Gastroesophageal sphincter (tissue), 4 donors: ENCODE measurements at regions not wholly inside any gene's neighbourhood (a gene's known extent, or its start where the extent isn't known, plus 50 kb on each side); places are given as distances from the start of the nearest gene placed in this dataset.

Experiments used
- ATAC-seq: fragments of 150-250 bp; one replicate; pipeline ENCODE4 v1.9.1; 2016; ENCODE audit warnings: mild to moderate bottlenecking, moderate library complexity
- H3K27ac ChIP-seq, 4 donors: fragments of 200-600 bp; sonication (generic) in 3 of 4; 1 replicate in 3 of 4; 2 replicates in 1 of 4; pipeline ENCODE4 v1.5.1; 2016 to 2019
- H3K27me3 ChIP-seq: fragments of 200-600 bp; sonication (generic); one replicate; pipeline ENCODE4 v1.5.1; 2019
- H3K36me3 ChIP-seq, 2 donors: fragments of 200-600 bp; sonication (generic); one replicate each; pipeline ENCODE4 v1.5.1; 2019; ENCODE audit warnings: control low read depth in 1 of 2
- H3K4me1 ChIP-seq, 3 donors: fragments of 200-600 bp; sonication (generic); 1 replicate in 2 of 3; 2 replicates in 1 of 3; pipeline ENCODE4 v1.5.1; 2016 to 2019; ENCODE audit warnings: control low read depth in 2 of 3
- H3K4me3 ChIP-seq, 2 donors: fragments of 200-600 bp; sonication (generic); one replicate each; pipeline ENCODE4 v1.5.1; 2019; ENCODE audit warnings: mild to moderate bottlenecking in 1 of 2, moderate library complexity in 1 of 2
- H3K9me3 ChIP-seq, 3 donors: fragments of 200-600 bp; sonication (generic); one replicate each; pipeline ENCODE4 v1.5.1; 2017 to 2019; ENCODE audit warnings: control low read depth in 2 of 3
- CTCF ChIP-seq, 4 experiments: fragments of 200-600 bp in 2 of 4; fragments of 450-650 bp in 2 of 4; sonication (generic) in 1 of 4; IDR thresholded peaks; one replicate each; pipeline ENCODE4 v1.5.1; 2017 to 2019; ENCODE audit warnings: antibody characterized with exemption in 4 of 4, mild to moderate bottlenecking in 2 of 4, moderate library complexity in 2 of 4
- EP300 ChIP-seq: sonication (generic); formaldehyde crosslinking; IDR thresholded peaks from one replicate; pipeline ENCODE4 v1.6.1; 2017; ENCODE audit warnings: antibody characterized with exemption, mild to moderate bottlenecking
- POLR2A ChIP-seq, 2 donors: fragments of 450-650 bp; IDR thresholded peaks; one replicate each; pipeline ENCODE4 v1.6.1; 2017; ENCODE audit warnings: antibody characterized with exemption in 2 of 2, mild to moderate bottlenecking in 2 of 2, moderate library complexity in 1 of 2
- POLR2AphosphoS5 ChIP-seq: sonication (generic); formaldehyde crosslinking; IDR thresholded peaks from one replicate; pipeline ENCODE4 v1.6.1; 2017; ENCODE audit warnings: antibody characterized with exemption
- WGBS, 2 donors: methylation state at CpG; one replicate each; pipeline ENCODE4 v1.1.5; 2018; ENCODE audit warnings: low coverage in 1 of 2; 5-methylcytosine and 5-hydroxymethylcytosine counted together

GRCh38 chr6:76682842-76683241 lies 610.4 kb upstream of the IMPG1 start:
- TF ChIP-seq CTCF (IDR thresholded peaks at IDR 0.05) (peak in 1 of 4 experiments; percentile 24), POLR2A (IDR thresholded peaks at IDR 0.05) (no peak), EP300 (no peak)
- 11 to 19% methylated on average over 1 of the region's 1 CpG for WGBS, 2 donors

GRCh38 chr6:76681781-76682180 lies 609.3 kb upstream of the IMPG1 start:
- no peak for TF ChIP-seq EP300
- no peak for TF ChIP-seq POLR2AphosphoS5
- no peak for TF ChIP-seq POLR2A (IDR thresholded peaks at IDR 0.05)
- no peak for TF ChIP-seq CTCF (IDR thresholded peaks at IDR 0.05)
- no peaks in the 10 kb centered on the region for H3K4me1 ChIP-seq
- no peak overlapping the region for H3K27ac ChIP-seq
- no peaks in the 10 kb centered on the region for H3K36me3 ChIP-seq
- no peaks in the 10 kb centered on the region for H3K27me3 ChIP-seq
- no peaks in the 10 kb centered on the region for H3K9me3 ChIP-seq
- H3K4me3 ChIP-seq: no peak overlapping the region
- ATAC-seq: no peak

More at GRCh38 chr6:76682842-76683241, 610.4 kb upstream of the IMPG1 start:
- ATAC-seq: no peak
- Histone ChIP-seq H3K4me3 (no peak overlapping the region), H3K9me3 (no peaks in the 10 kb centered on the region), H3K27ac (no peak overlapping the region), H3K27me3 (no peaks in the 10 kb centered on the region), H3K36me3 (no peaks in the 10 kb centered on the region), H3K4me1 (no peaks in the 10 kb centered on the region)

- 54 to 72% methylated on average over 2 of the region's 2 CpGs for WGBS, 2 donors
- TF ChIP-seq POLR2A (IDR thresholded peaks at IDR 0.05) (no peak), POLR2AphosphoS5 (no peak), CTCF (IDR thresholded peaks at IDR 0.05) (no peak), EP300 (no peak)
- Histone ChIP-seq H3K27me3 (no peaks in the 10 kb centered on the region), H3K36me3 (no peaks in the 10 kb centered on the region), H3K27ac (no peak overlapping the region), H3K4me3 (no peak overlapping the region), H3K9me3 (no peaks in the 10 kb centered on the region), H3K4me1 (no peaks in the 10 kb centered on the region)
- no peak for ATAC-seq
These were observed 604.6 kb upstream of the IMPG1 start for GRCh38 chr6:76677017-76677416.

- 51 to 70% methylated on average over 4 of the region's 4 CpGs for WGBS, 2 donors
- Histone ChIP-seq H3K4me1 (no peaks in the 10 kb centered on the region), H3K27ac (no peak overlapping the region), H3K4me3 (no peak overlapping the region), H3K27me3 (no peaks in the 10 kb centered on the region), H3K9me3 (no peaks in the 10 kb centered on the region), H3K36me3 (no peaks in the 10 kb centered on the region)
- no peak for TF ChIP-seq POLR2AphosphoS5
- no peak for TF ChIP-seq EP300
- TF ChIP-seq POLR2A (IDR thresholded peaks at IDR 0.05): no peak
- TF ChIP-seq CTCF (IDR thresholded peaks at IDR 0.05): no peak
- ATAC-seq: no peak
These were observed 599.3 kb upstream of the IMPG1 start for GRCh38 chr6:76671751-76672150.

- no peak for ATAC-seq
- H3K27me3 ChIP-seq: no peaks in the 10 kb centered on the region
- H3K27ac ChIP-seq: no peak overlapping the region
- no peak overlapping the region for H3K4me3 ChIP-seq
- H3K36me3 ChIP-seq: no peaks in the 10 kb centered on the region
- 92 to 100% methylated on average over 1 of the region's 1 CpG for WGBS, 2 donors
- H3K9me3 ChIP-seq: no peaks in the 10 kb centered on the region
- TF ChIP-seq POLR2A (IDR thresholded peaks at IDR 0.05): no peak
- no peak for TF ChIP-seq EP300
- no peak for TF ChIP-seq POLR2AphosphoS5
- no peak for TF ChIP-seq CTCF (IDR thresholded peaks at IDR 0.05)
- H3K4me1 ChIP-seq: no peaks in the 10 kb centered on the region
These were observed 571.8 kb upstream of the IMPG1 start for GRCh38 chr6:76644231-76644630.
